ENCODE measurements at regions not wholly inside any gene's neighbourhood (a gene's known extent, or its start where the extent isn't known, plus 50 kb on each side); places are given as distances from the start of the nearest gene placed in this dataset.

- TF ChIP-seq CTCF (IDR thresholded peaks at IDR 0.05) (no peak), EP300 (IDR thresholded peaks at IDR 0.05) (no peak), POLR2A (IDR thresholded peaks at IDR 0.05) (no peak)
Measured at GRCh38 chr21:16320110-16320509, 590.3 kb downstream of the USP25 start.

All from suprapubic skin (tissue), 3 donors.